DND-41 (cell line): ENCODE measurements at regions not wholly inside any gene's neighbourhood (a gene's known extent, or its start where the extent isn't known, plus 50 kb on each side); places are given as distances from the start of the nearest gene placed in this dataset.
"Not testable (repeated sequence)": the region's sequence is repeated elsewhere in the genome, so short reads cannot be mapped to it uniquely, and the experiment has no call there.

Experiments
- ATAC-seq: fragments of 200-7000 bp; cut with Tn5 transposase; 3 replicates; pipeline ENCODE4 v1.9.1; 2021; ENCODE audit warnings: low read depth; ENCODE audit not compliant: insufficient read depth
- DNase-seq: peaks from one replicate; pipeline ENCODE4 v3.0.0-alpha.2; 2020
- H2AFZ ChIP-seq: 2 replicates; pipeline ENCODE4 v1.6.0; 2012; ENCODE audit warnings: low read depth, low read length
- H3K27ac ChIP-seq: 2 replicates; pipeline ENCODE4 v1.5.1; 2012; ENCODE audit warnings: low read length, inconsistent platforms
- H3K27me3 ChIP-seq: fragments of 200-600 bp; sonication (generic); 2 replicates; pipeline ENCODE4 v1.6.0; 2012; ENCODE audit warnings: low read length, mild to moderate bottlenecking, inconsistent platforms; ENCODE audit not compliant: insufficient read depth, poor library complexity
- H3K36me3 ChIP-seq: 2 replicates; pipeline ENCODE4 v1.5.1; 2012; ENCODE audit warnings: low read length, inconsistent platforms; ENCODE audit not compliant: insufficient read depth
- H3K4me1 ChIP-seq: 2 replicates; pipeline ENCODE4 v1.5.1; 2012; ENCODE audit warnings: mild to moderate bottlenecking, low read length; ENCODE audit not compliant: insufficient read depth
- H3K4me2 ChIP-seq: 2 replicates; pipeline ENCODE4 v1.6.0; 2012; ENCODE audit warnings: mild to moderate bottlenecking, moderate library complexity, low read length, inconsistent platforms; ENCODE audit not compliant: insufficient read depth
- H3K4me3 ChIP-seq, 2 experiments: fragments of 200-600 bp in 1 of 2; shearing (Covaris generic) in 1 of 2; 2 replicates each; pipeline ENCODE4 v1.5.1; 2012 to 2016; ENCODE audit warnings: inconsistent platforms in 2 of 2, low read length in 2 of 2, mild to moderate bottlenecking in 2 of 2, low read depth in 1 of 2, moderate library complexity in 1 of 2
- H3K79me2 ChIP-seq: 2 replicates; pipeline ENCODE4 v1.6.0; 2012; ENCODE audit warnings: low read length, inconsistent platforms; ENCODE audit not compliant: insufficient read depth
- H3K9ac ChIP-seq: 2 replicates; pipeline ENCODE4 v1.6.0; 2012; ENCODE audit warnings: low read depth, mild to moderate bottlenecking, inconsistent platforms, low read length, moderate library complexity
- H3K9me3 ChIP-seq: 2 replicates; pipeline ENCODE4 v1.5.1; 2012; ENCODE audit warnings: low read length, moderate library complexity, mild to moderate bottlenecking, inconsistent platforms; ENCODE audit not compliant: insufficient read depth, severe bottlenecking
- H4K20me1 ChIP-seq: 2 replicates; pipeline ENCODE4 v1.6.0; 2012; ENCODE audit warnings: low read length; ENCODE audit not compliant: insufficient read depth
- CTCF ChIP-seq: IDR thresholded peaks from 2 replicates; pipeline ENCODE4 v1.5.1; 2012; ENCODE audit warnings: borderline replicate concordance, low read length, moderate library complexity, mild to moderate bottlenecking; ENCODE audit not compliant: poor library complexity, severe bottlenecking; ENCODE audit errors: extremely low read depth
- EZH2 ChIP-seq: IDR thresholded peaks from 3 replicates; pipeline ENCODE4 v1.6.1; 2012; ENCODE audit warnings: borderline replicate concordance, low read depth, mild to moderate bottlenecking, moderate library complexity, low read length, inconsistent platforms; ENCODE audit not compliant: severe bottlenecking

DNA sequence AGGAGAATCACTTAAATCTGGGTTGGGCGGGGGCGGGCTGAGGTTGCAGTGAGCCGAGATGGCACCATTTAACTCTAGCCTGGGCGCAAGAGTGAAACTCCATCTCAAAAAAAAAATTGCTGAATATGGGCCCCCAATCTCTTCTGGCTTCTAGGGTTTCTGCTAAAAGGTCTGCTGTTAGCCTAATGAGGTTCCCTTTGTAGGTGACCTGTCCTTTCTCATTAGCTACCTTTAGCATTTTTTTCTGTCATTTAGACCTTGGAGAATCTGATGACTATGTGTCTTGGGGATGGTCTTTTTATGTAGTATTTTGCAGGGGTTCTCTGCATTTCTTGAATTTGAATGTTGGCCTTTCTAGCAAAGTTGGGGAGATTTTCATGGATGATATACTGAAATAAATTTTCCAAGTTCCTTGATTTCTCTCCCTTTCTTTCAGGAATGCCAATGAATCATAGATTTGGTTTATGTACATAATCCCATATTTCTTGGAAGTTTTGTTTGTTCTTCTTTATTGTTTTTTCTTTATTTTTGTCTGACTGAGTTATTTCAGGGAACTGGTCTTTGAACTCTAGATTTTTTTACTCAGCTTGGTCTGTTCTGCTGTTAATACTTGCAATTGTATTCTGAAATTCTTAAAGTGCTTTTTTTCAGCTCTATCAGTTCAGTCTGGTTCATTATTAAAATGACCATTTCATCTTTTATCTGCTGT lies 181.5 kb downstream of the TTC6 start:
- Histone ChIP-seq H3K4me1 (no peaks in the 10 kb centered on the region), H4K20me1 (no peaks in the 10 kb centered on the region), H3K4me3 (no peak overlapping the region), H3K79me2 (no peaks in the 10 kb centered on the region), H3K4me2 (no peak overlapping the region), H3K9me3 (no peaks in the 10 kb centered on the region), H3K9ac (no peak overlapping the region), H2AFZ (no peak overlapping the region), H3K27ac (no peak overlapping the region), H3K36me3 (no peaks in the 10 kb centered on the region), H3K27me3 (no peaks in the 10 kb centered on the region)
- ATAC-seq, result no peak
- TF ChIP-seq EZH2 (no peak), CTCF (no peak)
- no peak for DNase-seq

DNA sequence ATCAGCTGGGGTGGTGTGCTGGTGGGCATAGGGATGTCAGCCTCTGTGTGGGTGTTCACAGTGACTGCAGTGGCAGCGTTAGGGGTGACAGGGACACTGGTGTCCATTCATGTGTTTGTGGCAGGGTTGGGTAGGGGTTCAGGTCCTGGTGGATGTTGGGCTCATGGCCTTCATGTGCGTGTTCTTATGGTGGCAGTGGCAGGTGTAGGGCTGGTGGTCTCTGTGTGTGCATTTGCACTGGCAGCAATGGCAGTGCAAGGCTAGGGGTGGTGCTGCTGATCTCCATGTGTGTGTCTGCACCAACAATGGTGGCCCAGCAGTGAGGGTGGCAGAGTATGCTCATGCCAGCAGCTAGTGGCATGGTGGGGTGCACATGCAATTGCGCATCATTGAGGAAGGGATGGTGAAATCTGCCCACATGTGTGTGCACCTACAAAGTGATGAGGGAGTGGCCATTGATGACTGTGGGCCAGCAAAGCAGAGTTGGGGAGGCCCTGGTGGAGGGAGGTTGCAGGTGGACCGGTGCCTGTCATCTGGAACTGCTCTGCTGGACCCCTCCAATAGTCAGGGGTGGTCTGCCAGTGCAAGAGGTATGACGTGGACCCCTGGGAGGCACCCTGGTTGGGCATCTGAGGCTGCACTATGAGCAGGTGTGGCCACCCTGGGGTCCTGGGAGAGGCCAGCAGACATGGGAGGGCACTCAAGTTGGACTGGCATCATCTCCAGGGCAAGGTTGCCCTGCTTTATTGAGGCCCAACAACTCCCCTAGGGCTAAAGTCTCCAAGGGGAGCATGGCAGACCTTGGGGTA lies 182.9 kb downstream of the TTC6 start:
- H3K36me3 ChIP-seq, result no peaks in the 10 kb centered on the region
- no peaks in the 10 kb centered on the region for H4K20me1 ChIP-seq
- no peaks in the 10 kb centered on the region for H3K9me3 ChIP-seq
- H3K4me1 ChIP-seq, result no peaks in the 10 kb centered on the region
- H3K27ac ChIP-seq, result no peak overlapping the region
- ATAC-seq (no peak), DNase-seq (no peak)
- no peak overlapping the region for H3K4me3 ChIP-seq
- no peak overlapping the region for H3K9ac ChIP-seq
- H3K27me3 ChIP-seq, result no peaks in the 10 kb centered on the region
- H3K79me2 ChIP-seq, result no peaks in the 10 kb centered on the region
- no peak overlapping the region for H3K4me2 ChIP-seq
- TF ChIP-seq EZH2 (no peak), CTCF (no peak)
- H2AFZ ChIP-seq, result no peak overlapping the region

GRCh38 chr14:37779480-37779879 lies 184.1 kb downstream of the TTC6 start:
- no peaks in the 10 kb centered on the region for H4K20me1 ChIP-seq
- no peak overlapping the region for H2AFZ ChIP-seq
- DNase-seq (no peak), ATAC-seq (no peak)
- no peak overlapping the region for H3K9ac ChIP-seq
- H3K4me3 ChIP-seq, result no peak overlapping the region
- TF ChIP-seq CTCF (no peak), EZH2 (no peak)
- no peak overlapping the region for H3K4me2 ChIP-seq
- H3K27me3 ChIP-seq, result no peaks in the 10 kb centered on the region
- H3K36me3 ChIP-seq, result no peaks in the 10 kb centered on the region
- no peaks in the 10 kb centered on the region for H3K79me2 ChIP-seq
- H3K9me3 ChIP-seq, result no peaks in the 10 kb centered on the region
- H3K27ac ChIP-seq, result no peak overlapping the region
- H3K4me1 ChIP-seq, result no peaks in the 10 kb centered on the region

DNA sequence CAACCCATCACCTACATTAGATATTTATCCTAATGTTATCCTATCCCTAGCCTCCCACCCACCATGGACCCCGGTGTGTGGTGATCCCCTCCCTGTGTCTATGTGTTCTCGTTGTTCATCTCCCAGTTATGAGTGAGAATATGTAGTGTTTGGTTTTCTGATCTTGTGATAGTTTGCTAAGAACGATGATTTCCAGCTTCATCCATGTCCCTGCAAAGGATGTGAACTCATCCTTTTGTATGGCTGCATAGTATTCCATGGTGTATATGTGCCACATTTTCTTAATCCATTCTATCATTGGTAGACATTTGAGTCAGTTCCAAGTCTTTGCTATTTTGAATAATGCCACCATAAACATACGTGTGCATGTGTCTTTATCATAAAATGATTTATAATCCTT lies 185.3 kb downstream of the TTC6 start:
- H4K20me1 ChIP-seq, ATAC-seq, DNase-seq, H3K27ac ChIP-seq, H3K4me1 ChIP-seq, H3K4me2 ChIP-seq, H3K79me2 ChIP-seq, H3K9ac ChIP-seq, H3K36me3 ChIP-seq, H3K27me3 ChIP-seq, H3K4me3 ChIP-seq, H3K9me3 ChIP-seq, H2AFZ ChIP-seq: not testable (repeated sequence)

- not testable (repeated sequence) for H3K4me2 ChIP-seq, DNase-seq, H3K79me2 ChIP-seq, H3K9me3 ChIP-seq, H3K27me3 ChIP-seq, H3K36me3 ChIP-seq, ATAC-seq, H3K4me3 ChIP-seq, H2AFZ ChIP-seq, H3K4me1 ChIP-seq, H4K20me1 ChIP-seq, H3K9ac ChIP-seq, H3K27ac ChIP-seq
Measured at GRCh38 chr14:37784203-37784826, 188.9 kb downstream of the TTC6 start.
